ENCODE measurements at regions not wholly inside any gene's neighbourhood (a gene's known extent, or its start where the extent isn't known, plus 50 kb on each side); places are given as distances from the start of the nearest gene placed in this dataset.

GRCh38 chr4:19130866-19131265 is 1109.3 kb upstream of the LCORL start:
- no peak overlapping the region for H2AFZ ChIP-seq (ENCODE audit: insufficient read depth, low read depth, low read length, poor library complexity, severe bottlenecking)
- TF ChIP-seq CTCF (IDR thresholded peaks at IDR 0.05), result no peak
- no peak overlapping the region for H3K4me3 ChIP-seq (replicated peaks in 1 of 3; ENCODE audit: low read depth in 2 of 3, low read length in 3 of 3)
- no peaks in the 10 kb centered on the region for H3K4me1 Mint-ChIP-seq
- no peaks in the 10 kb centered on the region for H3K4me1 ChIP-seq (ENCODE audit: control insufficient read depth in 1 of 2, insufficient read depth in 2 of 2, low read length in 2 of 2)
- H3K36me3 ChIP-seq (replicated peaks in 1 of 2; ENCODE audit: control insufficient read depth in 1 of 2, insufficient read depth in 2 of 2, low read length in 2 of 2), result no peaks in the 10 kb centered on the region
- H3K4me2 ChIP-seq (replicated peaks; ENCODE audit: extremely low read depth, low read length, poor library complexity, severe bottlenecking), result no peak overlapping the region
- H3K9ac ChIP-seq (ENCODE audit: insufficient read depth, low read length, poor library complexity, severe bottlenecking), result no peak overlapping the region
- intact Hi-C loops (cut with micrococcal nuclease), result no loop called here
- H3K79me2 ChIP-seq (ENCODE audit: insufficient read depth, low read length), result no peaks in the 10 kb centered on the region
- H3K9me3 ChIP-seq (replicated peaks in 1 of 2; ENCODE audit: control insufficient read depth in 1 of 2, insufficient read depth in 1 of 2, low read length in 2 of 2), result no peaks in the 10 kb centered on the region
- no peak overlapping the region for H3K27ac ChIP-seq (ENCODE audit: low read depth in 1 of 2, low read length in 2 of 2)
- H3K4me3 Mint-ChIP-seq, result no peak overlapping the region
- H3K27me3 Mint-ChIP-seq (ENCODE audit: low read depth in 3 of 3), result no peaks in the 10 kb centered on the region
- peaks cover 0 to 3% (median 0%) of the 10 kb centered on the region in 7 donors for H3K9me3 Mint-ChIP-seq
- no peak overlapping the region for H3K27ac Mint-ChIP-seq
- no peak for DNase-seq
- no peaks in the 10 kb centered on the region for H4K20me1 ChIP-seq (ENCODE audit: insufficient read depth, low read length)
- H3K36me3 Mint-ChIP-seq, result no peaks in the 10 kb centered on the region
- no peaks in the 10 kb centered on the region for H3K27me3 ChIP-seq (ENCODE audit: control insufficient read depth in 2 of 2, insufficient read depth in 2 of 2, low read length in 2 of 2)

GRCh38 chr4:19128176-19128575 is 1106.6 kb upstream of the LCORL start:
- no peaks in the 10 kb centered on the region for H3K36me3 Mint-ChIP-seq
- no peaks in the 10 kb centered on the region for H3K9me3 ChIP-seq (replicated peaks in 1 of 2; ENCODE audit: control insufficient read depth in 1 of 2, insufficient read depth in 1 of 2, low read length in 2 of 2)
- H3K27ac ChIP-seq (ENCODE audit: low read depth in 1 of 2, low read length in 2 of 2), result no peak overlapping the region
- no peak overlapping the region for H2AFZ ChIP-seq (ENCODE audit: insufficient read depth, low read depth, low read length, poor library complexity, severe bottlenecking)
- no peak overlapping the region for H3K4me2 ChIP-seq (replicated peaks; ENCODE audit: extremely low read depth, low read length, poor library complexity, severe bottlenecking)
- no peak for DNase-seq
- no peak overlapping the region for H3K9ac ChIP-seq (ENCODE audit: insufficient read depth, low read length, poor library complexity, severe bottlenecking)
- H3K4me1 ChIP-seq (ENCODE audit: control insufficient read depth in 1 of 2, insufficient read depth in 2 of 2, low read length in 2 of 2), result no peaks in the 10 kb centered on the region
- H3K4me3 Mint-ChIP-seq, result no peak overlapping the region
- peaks cover 0 to 6% (median 2%) of the 10 kb centered on the region in 7 donors for H3K9me3 Mint-ChIP-seq
- no CpG with 5 or more reads among the region's 1 CpG for WGBS (ENCODE audit: insufficient coverage)
- H3K36me3 ChIP-seq (replicated peaks in 1 of 2; ENCODE audit: control insufficient read depth in 1 of 2, insufficient read depth in 2 of 2, low read length in 2 of 2), result no peaks in the 10 kb centered on the region
- no peaks in the 10 kb centered on the region for H3K79me2 ChIP-seq (ENCODE audit: insufficient read depth, low read length)
- no peak overlapping the region for H3K27ac Mint-ChIP-seq
- no peaks in the 10 kb centered on the region for H3K27me3 ChIP-seq (ENCODE audit: control insufficient read depth in 2 of 2, insufficient read depth in 2 of 2, low read length in 2 of 2)
- H3K27me3 Mint-ChIP-seq (ENCODE audit: low read depth in 3 of 3), result peaks cover 0 to 4% (median 0%) of the 10 kb centered on the region in 3 donors
- H4K20me1 ChIP-seq (ENCODE audit: insufficient read depth, low read length), result no peaks in the 10 kb centered on the region
- TF ChIP-seq CTCF (IDR thresholded peaks at IDR 0.05), result no peak
- intact Hi-C loops (cut with micrococcal nuclease), result no loop called here
- no peaks in the 10 kb centered on the region for H3K4me1 Mint-ChIP-seq
- H3K4me3 ChIP-seq (replicated peaks in 1 of 3; ENCODE audit: low read depth in 2 of 3, low read length in 3 of 3), result no peak overlapping the region
